ENCODE measurements at regions not wholly inside any gene's neighbourhood (a gene's known extent, or its start where the extent isn't known, plus 50 kb on each side); places are given as distances from the start of the nearest gene placed in this dataset.
"Not testable (repeated sequence)": the region's sequence is repeated elsewhere in the genome, so short reads cannot be mapped to it uniquely, and the experiment has no call there.

DNA sequence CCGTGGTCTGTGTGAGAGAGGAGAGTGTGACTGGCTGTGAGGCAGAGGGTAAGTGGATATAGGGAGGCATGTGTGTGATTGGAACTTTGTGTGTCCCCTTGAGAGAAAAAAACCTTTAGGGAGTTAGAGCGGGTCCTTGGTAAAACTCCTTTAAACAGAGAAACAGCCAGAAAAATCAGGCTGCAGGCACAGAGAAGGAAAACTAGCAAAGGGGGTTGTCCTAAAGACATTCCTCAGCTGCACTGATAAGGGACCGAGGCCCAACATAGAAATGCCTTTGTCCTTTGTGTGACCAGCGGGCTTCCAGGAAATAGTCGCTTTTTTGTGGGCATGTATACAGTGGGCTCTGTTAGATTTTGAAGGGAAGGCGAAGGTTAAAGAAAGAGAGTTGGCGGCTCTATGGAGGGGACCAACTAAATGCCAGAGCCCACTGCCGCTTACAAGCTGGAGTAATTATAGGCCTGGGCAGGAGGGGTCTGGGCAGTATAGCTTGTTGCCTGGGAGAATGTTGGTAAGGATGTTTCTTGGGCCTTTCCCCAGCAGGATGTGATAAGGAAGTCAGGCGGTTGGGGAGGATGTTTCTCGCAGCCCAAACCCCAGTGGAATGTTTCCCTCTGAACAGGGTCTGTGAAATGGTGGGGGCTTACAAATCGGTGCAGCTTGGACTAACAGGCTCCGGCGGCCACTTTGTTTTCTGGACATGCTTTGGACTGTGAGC, 313.7 kb upstream of the ZNF337 start:
- TF ChIP-seq, protein P1, sequence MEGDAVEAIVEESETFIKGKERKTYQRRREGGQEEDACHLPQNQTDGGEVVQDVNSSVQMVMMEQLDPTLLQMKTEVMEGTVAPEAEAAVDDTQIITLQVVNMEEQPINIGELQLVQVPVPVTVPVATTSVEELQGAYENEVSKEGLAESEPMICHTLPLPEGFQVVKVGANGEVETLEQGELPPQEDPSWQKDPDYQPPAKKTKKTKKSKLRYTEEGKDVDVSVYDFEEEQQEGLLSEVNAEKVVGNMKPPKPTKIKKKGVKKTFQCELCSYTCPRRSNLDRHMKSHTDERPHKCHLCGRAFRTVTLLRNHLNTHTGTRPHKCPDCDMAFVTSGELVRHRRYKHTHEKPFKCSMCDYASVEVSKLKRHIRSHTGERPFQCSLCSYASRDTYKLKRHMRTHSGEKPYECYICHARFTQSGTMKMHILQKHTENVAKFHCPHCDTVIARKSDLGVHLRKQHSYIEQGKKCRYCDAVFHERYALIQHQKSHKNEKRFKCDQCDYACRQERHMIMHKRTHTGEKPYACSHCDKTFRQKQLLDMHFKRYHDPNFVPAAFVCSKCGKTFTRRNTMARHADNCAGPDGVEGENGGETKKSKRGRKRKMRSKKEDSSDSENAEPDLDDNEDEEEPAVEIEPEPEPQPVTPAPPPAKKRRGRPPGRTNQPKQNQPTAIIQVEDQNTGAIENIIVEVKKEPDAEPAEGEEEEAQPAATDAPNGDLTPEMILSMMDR (IDR thresholded peaks at IDR 0.05; ENCODE audit: low read depth, low read length, missing input control) = not testable (repeated sequence)
- TF ChIP-seq REST (IDR thresholded peaks at IDR 0.05); MAX (IDR thresholded peaks at IDR 0.05); NR2F2 (IDR thresholded peaks at IDR 0.05); TAF1 (conservative IDR thresholded peaks at IDR 0.05); SP1 (IDR thresholded peaks at IDR 0.05); YY1 (IDR thresholded peaks at IDR 0.05); EGR1 (IDR thresholded peaks at IDR 0.05; ENCODE audit: low read depth in 2 of 2); JUND (IDR thresholded peaks at IDR 0.05); HNF4G (IDR thresholded peaks at IDR 0.05); FOXA1 (IDR thresholded peaks at IDR 0.05); ZBTB33 (IDR thresholded peaks at IDR 0.05): not testable (repeated sequence)
- TF ChIP-seq, protein P2, sequence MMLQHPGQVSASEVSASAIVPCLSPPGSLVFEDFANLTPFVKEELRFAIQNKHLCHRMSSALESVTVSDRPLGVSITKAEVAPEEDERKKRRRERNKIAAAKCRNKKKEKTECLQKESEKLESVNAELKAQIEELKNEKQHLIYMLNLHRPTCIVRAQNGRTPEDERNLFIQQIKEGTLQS (IDR thresholded peaks at IDR 0.05) = not testable (repeated sequence)
